Stomach (tissue), 8 donors: ENCODE measurements at regions not wholly inside any gene's neighbourhood (a gene's known extent, or its start where the extent isn't known, plus 50 kb on each side); places are given as distances from the start of the nearest gene placed in this dataset.
"Not testable (repeated sequence)": the region's sequence is repeated elsewhere in the genome, so short reads cannot be mapped to it uniquely, and the experiment has no call there.

Experiments used
- DNase-seq, 2 donors: peaks; one replicate each; pipeline versions ENCODE4 v3.0.0 to v3.0.0-alpha.2; 2013 to 2019
- H3K27ac ChIP-seq, 5 donors: fragments of 200-600 bp in 4 of 5; sonication (generic) in 4 of 5; one replicate each; pipeline ENCODE4 v1.5.1; 2013 to 2019; ENCODE audit warnings: mild to moderate bottlenecking in 1 of 5, moderate library complexity in 1 of 5
- H3K27me3 ChIP-seq, 3 donors: fragments of 200-600 bp; sonication (generic); one replicate each; pipeline ENCODE4 v1.5.1; 2017 to 2019; ENCODE audit warnings: mixed run types in 1 of 3
- H3K36me3 ChIP-seq, 4 donors: fragments of 200-600 bp; sonication (generic); 1 replicate in 3 of 4; 2 replicates in 1 of 4; pipeline ENCODE4 v1.5.1; 2016 to 2019
- H3K4me1 ChIP-seq, 4 donors: fragments of 200-600 bp; sonication (generic); one replicate each; pipeline ENCODE4 v1.5.1; 2016 to 2019
- H3K4me3 ChIP-seq, 4 donors: fragments of 200-600 bp; sonication (generic) in 3 of 4; one replicate each; pipeline ENCODE4 v1.5.1; 2016 to 2019; ENCODE audit warnings: mild to moderate bottlenecking in 1 of 4
- H3K9me3 ChIP-seq, 4 donors: fragments of 200-600 bp; sonication (generic); one replicate each; pipeline ENCODE4 v1.5.1; 2016 to 2019
- EP300 ChIP-seq: sonication (generic); formaldehyde crosslinking; IDR thresholded peaks from one replicate; pipeline ENCODE4 v1.6.1; 2017; ENCODE audit warnings: antibody characterized with exemption
- POLR2A ChIP-seq, 4 donors: fragments of 450-650 bp; IDR thresholded peaks; one replicate each; pipeline ENCODE4 v1.6.1; 2016; ENCODE audit warnings: antibody characterized with exemption in 4 of 4, control low read depth in 2 of 4, mild to moderate bottlenecking in 1 of 4, moderate library complexity in 1 of 4
- POLR2AphosphoS5 ChIP-seq, 3 donors: sonication (generic); formaldehyde crosslinking; IDR thresholded peaks; one replicate each; pipeline ENCODE4 v1.6.1; 2016; ENCODE audit warnings: antibody characterized with exemption in 3 of 3
- WGBS, 5 donors: extraction: QIAGEN DNeasy Blood & Tissue Kit in 3 of 5; methylation state at CpG; one replicate each; pipeline versions ENCODE4 v1.1.5 to v1.1.7; 2013 to 2018; 5-methylcytosine and 5-hydroxymethylcytosine counted together
- intact Hi-C: fragments of 100-400 bp; cut with DNase I; formaldehyde crosslinking; loops from one replicate; pipeline ENCODE4 v1.15.1; 2023; ENCODE audit warnings: low total_unique reads
- TF ChIP-seq, protein P1 (sequence below), 7 experiments: fragments of 450-650 bp in 4 of 7; fragments of 200-600 bp in 3 of 7; sonication (generic) in 3 of 7; IDR thresholded peaks; one replicate each; pipeline ENCODE4 v1.5.1; 2016 to 2019; ENCODE audit warnings: antibody characterized with exemption in 7 of 7, control low read depth in 2 of 7, mild to moderate bottlenecking in 1 of 7
- donor health status: healthy with polysubstance abuse.
- donor health status: Bipolar disorder and iron deficiency.
- donor health status: healthy.

GRCh38 chr1:220451532-220451931, 76.4 kb upstream of the MARK1 start:
- Histone ChIP-seq H3K4me1 (no peaks in the 10 kb centered on the region), H3K27me3 (no peaks in the 10 kb centered on the region), H3K9me3 (no peaks in the 10 kb centered on the region), H3K4me3 (no peak overlapping the region), H3K27ac (no peak overlapping the region), H3K36me3 (no peaks in the 10 kb centered on the region)
- whole genome bisulfite sequencing, 5 donors = 22 to 40% (median 34%) methylated on average over 4 of the region's 4 CpGs
- intact Hi-C loops = no loop called here
- TF ChIP-seq, protein P1, sequence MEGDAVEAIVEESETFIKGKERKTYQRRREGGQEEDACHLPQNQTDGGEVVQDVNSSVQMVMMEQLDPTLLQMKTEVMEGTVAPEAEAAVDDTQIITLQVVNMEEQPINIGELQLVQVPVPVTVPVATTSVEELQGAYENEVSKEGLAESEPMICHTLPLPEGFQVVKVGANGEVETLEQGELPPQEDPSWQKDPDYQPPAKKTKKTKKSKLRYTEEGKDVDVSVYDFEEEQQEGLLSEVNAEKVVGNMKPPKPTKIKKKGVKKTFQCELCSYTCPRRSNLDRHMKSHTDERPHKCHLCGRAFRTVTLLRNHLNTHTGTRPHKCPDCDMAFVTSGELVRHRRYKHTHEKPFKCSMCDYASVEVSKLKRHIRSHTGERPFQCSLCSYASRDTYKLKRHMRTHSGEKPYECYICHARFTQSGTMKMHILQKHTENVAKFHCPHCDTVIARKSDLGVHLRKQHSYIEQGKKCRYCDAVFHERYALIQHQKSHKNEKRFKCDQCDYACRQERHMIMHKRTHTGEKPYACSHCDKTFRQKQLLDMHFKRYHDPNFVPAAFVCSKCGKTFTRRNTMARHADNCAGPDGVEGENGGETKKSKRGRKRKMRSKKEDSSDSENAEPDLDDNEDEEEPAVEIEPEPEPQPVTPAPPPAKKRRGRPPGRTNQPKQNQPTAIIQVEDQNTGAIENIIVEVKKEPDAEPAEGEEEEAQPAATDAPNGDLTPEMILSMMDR (IDR thresholded peaks at IDR 0.05) = no peak
- no peak for TF ChIP-seq POLR2A (IDR thresholded peaks at IDR 0.05)
- TF ChIP-seq POLR2AphosphoS5 (IDR thresholded peaks at IDR 0.05) = no peak
- no peak for TF ChIP-seq EP300
- DNase-seq = peak in 1 of 2 donors; percentile 45

DNA sequence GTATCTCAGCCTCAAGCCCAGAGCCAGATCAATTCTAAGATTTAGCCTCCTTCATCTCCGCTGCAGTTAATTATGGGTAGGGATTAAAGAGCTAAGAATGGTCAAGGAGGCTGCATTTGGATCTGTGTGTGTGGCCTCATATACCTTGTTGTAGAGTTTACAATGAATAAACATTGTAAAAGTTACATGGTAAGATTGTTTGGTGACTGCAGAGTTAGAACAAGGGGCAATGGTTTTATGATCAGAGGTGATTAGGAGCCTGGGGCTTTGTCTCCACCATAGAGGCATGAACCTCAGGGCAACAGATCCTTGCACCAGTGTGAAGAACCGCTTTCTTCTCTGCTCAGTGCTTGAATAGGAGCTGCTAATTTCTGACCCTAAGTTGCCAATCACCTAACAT, 77.0 kb upstream of the MARK1 start:
- Histone ChIP-seq H3K36me3 (no peaks in the 10 kb centered on the region), H3K4me1 (no peaks in the 10 kb centered on the region), H3K4me3 (no peak overlapping the region), H3K9me3 (no peaks in the 10 kb centered on the region), H3K27ac (no peak overlapping the region), H3K27me3 (no peaks in the 10 kb centered on the region)
- 58 to 89% (median 81%) methylated on average over 2 of the region's 2 CpGs for WGBS, 5 donors
- DNase-seq = no peak
- intact Hi-C loops = no loop called here
- TF ChIP-seq EP300 = no peak
- no peak for TF ChIP-seq POLR2A (IDR thresholded peaks at IDR 0.05)
- TF ChIP-seq POLR2AphosphoS5 (IDR thresholded peaks at IDR 0.05) = no peak
- TF ChIP-seq, protein P1 (IDR thresholded peaks at IDR 0.05) = no peak

DNA sequence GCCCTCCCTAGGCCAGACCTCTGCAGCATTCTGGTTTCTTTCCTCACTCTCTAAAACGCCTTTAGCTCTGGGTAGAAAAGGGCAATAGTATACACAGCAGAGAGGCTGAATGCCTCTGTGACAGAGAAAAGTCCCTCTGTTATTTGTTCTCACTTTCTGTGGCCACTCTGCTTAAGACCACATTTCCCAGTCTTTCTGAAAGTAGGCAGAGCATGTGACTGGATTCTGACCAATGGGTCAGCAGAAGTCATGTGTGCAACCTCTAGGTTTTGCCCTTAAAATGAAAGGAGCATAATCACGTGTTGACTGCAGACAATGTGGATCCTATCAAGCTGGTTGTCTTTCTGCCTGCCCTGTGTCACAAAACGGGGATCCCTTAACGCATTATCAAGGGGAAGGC, 79.7 kb upstream of the MARK1 start:
- DNase-seq = no peak
- Histone ChIP-seq H3K27ac (no peak overlapping the region), H3K4me1 (no peaks in the 10 kb centered on the region), H3K27me3 (no peaks in the 10 kb centered on the region), H3K36me3 (no peaks in the 10 kb centered on the region), H3K4me3 (no peak overlapping the region), H3K9me3 (peaks cover 0 to 12% (median 6%) of the 10 kb centered on the region in 4 donors)
- intact Hi-C loops = no loop called here
- 73 to 83% (median 80%) methylated on average over 4 of the region's 4 CpGs for WGBS, 5 donors
- TF ChIP-seq, protein P1 (IDR thresholded peaks at IDR 0.05) = no peak
- TF ChIP-seq POLR2A (IDR thresholded peaks at IDR 0.05) (no peak), EP300 (no peak), POLR2AphosphoS5 (IDR thresholded peaks at IDR 0.05) (no peak)

DNA sequence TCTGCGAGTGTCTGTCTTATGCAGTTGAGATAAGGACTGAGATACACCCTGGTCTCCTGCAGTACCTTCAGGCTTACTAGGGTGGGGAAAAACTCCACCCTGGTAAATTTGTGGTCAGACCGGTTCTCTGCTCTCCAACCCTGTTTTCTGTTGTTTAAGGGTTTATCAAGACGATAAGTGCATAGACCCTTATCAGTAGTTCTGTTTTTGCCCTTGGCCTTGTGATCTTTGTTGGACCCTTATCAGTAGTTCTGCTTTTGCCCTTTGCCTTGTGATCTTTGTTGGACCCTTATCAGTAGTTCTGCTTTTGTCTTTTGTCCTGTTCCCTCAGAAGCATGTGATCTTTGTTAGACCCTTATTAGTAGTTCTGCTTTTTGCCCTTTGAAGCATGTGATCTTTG, 83.3 kb upstream of the MARK1 start:
- DNase-seq = peak in 1 of 2 donors; percentile 31
- 17 to 50% (median 38%) methylated on average over 3 of the region's 3 CpGs for WGBS, 5 donors
- H3K27me3 ChIP-seq = not testable (repeated sequence)

GRCh38 chr1:220441211-220441610, 86.7 kb upstream of the MARK1 start:
- H3K27me3 ChIP-seq = no peaks in the 10 kb centered on the region
- no peaks in the 10 kb centered on the region for H3K4me1 ChIP-seq
- H3K27ac ChIP-seq = no peak overlapping the region
- TF ChIP-seq, protein P1 (IDR thresholded peaks at IDR 0.05) = no peak
- no peak for TF ChIP-seq EP300
- TF ChIP-seq POLR2A (IDR thresholded peaks at IDR 0.05) = no peak
- TF ChIP-seq POLR2AphosphoS5 (IDR thresholded peaks at IDR 0.05) = no peak
- 44 to 51% (median 45%) methylated on average over 3 of the region's 3 CpGs for WGBS, 5 donors
- DNase-seq = no peak
- intact Hi-C loops = no loop called here
- no peaks in the 10 kb centered on the region for H3K36me3 ChIP-seq
- peaks cover 0 to 12% (median 6%) of the 10 kb centered on the region in 4 donors for H3K9me3 ChIP-seq
- no peak overlapping the region for H3K4me3 ChIP-seq

More for the DNA sequence above, 83.3 kb upstream of the MARK1 start:
- intact Hi-C loops, H3K36me3 ChIP-seq, H3K4me3 ChIP-seq, H3K4me1 ChIP-seq, H3K27ac ChIP-seq: not testable (repeated sequence)
- H3K9me3 ChIP-seq = peaks cover 0 to 12% (median 6%) of the 10 kb centered on the region in 4 donors
